UCSD-AML1 (cell line): ENCODE measurements at regions not wholly inside any gene's neighbourhood (a gene's known extent, or its start where the extent isn't known, plus 50 kb on each side); places are given as distances from the start of the nearest gene placed in this dataset.

Source experiments
- DNase-seq: peaks from one replicate; lab custom pipeline; 2025; ENCODE audit not compliant: unreplicated experiment; lab: John Stamatoyannopoulos, UW

GRCh38 chr6:156026486-156027247 lies 571.0 kb upstream of the NOX3 start:
- no peak for DNase-seq

DNA sequence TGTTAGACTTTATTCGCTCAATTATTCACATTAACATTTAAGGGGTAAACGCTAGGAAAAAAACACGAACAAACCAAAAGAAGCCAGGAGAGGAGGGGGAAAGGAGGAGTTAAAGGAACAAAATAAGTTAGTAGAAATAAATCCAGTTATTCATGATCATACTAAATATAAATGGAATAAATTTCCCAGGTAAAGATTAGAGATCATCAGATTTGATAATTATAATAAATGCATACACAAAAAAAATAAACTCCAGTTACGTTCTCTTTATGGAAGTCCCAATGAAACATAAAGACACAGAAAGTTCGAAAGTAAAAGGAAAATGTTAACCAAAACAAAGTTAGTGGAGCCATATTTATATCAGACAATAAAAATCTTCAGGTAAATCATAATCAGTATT lies 568.7 kb upstream of the NOX3 start:
- DNase-seq: no peak

DNA sequence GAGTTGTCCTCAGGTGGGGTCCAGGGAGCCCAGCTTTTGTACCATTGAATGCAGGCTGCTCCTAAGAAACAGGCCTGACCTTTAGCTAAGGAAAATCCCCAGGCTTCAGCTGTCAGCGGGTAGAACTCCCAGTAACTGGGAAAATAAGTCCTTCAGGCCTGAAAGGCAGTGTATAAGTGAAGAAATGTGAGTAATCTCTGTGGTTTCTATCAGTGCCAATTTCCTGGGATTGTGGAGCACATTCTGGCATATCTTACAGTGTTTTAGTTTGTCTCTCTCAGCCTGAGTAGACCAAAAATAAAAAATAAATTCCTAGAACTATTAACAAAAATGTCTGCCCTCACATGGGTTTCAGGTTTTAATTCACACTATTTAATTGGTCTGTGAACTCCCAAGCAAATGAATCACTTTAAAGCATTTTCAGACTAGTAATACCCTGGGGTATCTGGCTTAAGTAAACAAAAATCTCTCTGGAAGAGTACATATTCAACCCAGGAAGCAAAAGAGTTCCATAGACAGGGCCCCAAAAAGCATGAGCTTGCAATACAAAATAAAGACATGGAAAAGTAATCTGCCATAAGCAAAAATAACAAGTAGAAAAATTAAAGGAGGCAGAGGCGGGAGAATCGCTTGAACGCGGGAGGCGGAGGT lies 566.2 kb upstream of the NOX3 start:
- no peak for DNase-seq

DNA sequence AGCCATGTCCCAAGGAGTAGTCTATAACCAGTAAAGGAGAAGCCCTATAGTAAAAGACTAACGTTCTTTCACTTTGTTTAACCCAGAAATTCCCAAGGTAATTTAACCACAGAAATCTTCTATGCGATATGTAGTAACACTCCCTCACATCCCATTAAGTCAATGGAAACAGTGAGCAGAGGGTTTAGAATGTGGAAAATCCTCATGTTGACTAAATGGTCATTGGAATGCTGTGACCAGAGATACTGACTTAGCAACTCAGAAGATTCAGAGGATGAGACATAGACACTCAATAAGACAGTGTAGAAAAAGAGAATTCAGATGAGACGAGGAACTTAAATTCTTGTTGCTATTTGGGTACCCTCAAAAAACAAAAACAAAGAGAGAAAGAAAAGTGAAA lies 562.2 kb upstream of the NOX3 start:
- no peak for DNase-seq

DNA sequence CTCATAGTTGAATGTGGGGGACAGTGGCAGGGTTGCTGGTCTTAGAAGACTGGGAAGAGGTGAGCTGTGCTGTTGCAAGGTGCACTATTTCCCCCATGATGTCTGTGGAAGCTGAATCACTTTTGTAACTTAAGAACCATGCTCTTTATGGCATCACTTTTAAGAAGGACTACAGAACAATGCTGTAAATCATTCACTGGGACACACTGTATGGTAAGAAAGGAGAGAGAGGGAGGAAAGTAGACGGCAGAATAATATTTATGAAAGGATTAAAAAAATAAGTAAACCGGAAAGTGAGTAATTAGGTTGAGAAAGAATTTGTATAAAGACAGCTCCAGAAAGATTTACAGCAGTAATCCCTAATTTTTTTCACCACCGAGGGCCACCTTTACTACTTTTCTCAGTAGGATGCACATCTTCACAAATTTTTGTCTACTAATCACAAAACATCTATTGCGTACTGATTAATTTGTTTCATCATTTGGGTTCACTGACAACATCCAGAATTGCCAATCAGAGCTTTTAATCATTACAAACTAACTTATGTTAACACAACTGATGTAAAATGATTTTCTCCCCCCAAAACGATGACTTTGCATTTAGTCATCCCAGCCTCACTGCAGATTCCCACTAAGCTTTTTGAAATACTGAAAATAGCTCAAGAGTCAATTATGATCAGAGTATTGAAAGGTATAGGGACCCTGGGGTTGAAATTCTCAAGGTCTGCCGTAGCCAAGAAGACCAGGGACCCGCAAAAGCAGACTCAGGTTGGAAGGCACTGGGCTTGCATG lies 560.7 kb upstream of the NOX3 start:
- DNase-seq: no peak

GRCh38 chr6:156013155-156013554 lies 557.5 kb upstream of the NOX3 start:
- DNase-seq: no peak

DNA sequence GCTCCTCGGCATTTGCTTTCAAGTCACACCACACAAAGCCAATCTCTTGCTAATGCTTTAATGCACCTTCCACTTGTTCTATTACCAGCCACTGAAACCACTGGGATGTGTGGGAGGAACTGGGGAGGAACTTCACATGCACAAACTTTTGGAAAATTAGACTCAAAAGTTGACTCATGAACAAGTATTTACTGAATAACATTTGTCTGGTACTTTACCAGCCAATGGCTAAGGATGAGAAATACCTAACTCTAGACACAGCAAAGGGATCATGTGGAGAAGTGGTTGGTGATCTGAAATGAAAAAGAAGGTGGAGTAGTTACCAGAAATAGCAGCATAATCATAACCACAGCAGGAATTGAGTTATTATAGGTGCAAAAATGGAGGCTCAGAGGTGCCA lies 554.0 kb upstream of the NOX3 start:
- DNase-seq: no peak

- DNase-seq: no peak
Measured at GRCh38 chr6:156004796-156005195, 549.2 kb upstream of the NOX3 start.

- no peak for DNase-seq
Measured at GRCh38 chr6:155996151-155996550, 540.5 kb upstream of the NOX3 start.

DNA sequence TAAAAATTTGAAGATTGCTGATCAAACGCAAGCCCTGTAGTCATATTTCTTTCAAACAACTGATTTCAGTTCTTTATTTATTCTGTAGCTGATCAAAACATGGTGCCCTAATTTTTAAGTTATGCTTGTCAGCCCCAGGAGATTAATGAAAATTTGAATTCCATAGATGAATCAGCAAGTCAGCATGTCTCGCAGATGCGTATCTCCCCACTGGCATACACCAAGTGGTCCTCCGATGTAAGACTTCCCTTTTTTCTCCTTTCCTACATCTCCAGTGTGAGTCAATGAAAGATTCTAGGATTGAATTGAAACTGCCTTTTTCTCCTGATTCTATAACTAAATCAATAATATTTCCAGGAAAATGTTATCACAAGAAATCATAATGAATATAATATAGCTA lies 539.6 kb upstream of the NOX3 start:
- no peak for DNase-seq

- no peak for DNase-seq
Measured at GRCh38 chr6:155994086-155994485, 538.4 kb upstream of the NOX3 start.

DNA sequence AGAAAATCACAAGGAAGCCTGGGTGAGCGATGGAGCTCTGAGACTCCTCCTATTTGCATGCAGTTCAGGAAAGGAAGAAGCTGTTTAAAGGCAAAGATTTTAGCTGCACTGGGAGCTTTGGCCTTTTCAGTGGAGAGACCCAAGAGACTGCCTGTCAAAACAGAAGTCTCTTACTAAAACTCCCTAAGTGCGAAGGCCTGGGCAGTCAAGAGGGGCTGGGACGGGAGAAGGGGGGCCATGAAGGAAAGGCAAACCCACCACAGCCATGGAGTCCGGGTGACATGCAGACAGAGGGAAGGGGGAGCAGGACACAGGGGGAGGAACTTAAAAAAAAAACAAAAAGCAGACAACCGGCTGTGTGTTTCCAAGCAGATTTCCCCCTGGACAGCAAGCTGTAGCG lies 537.6 kb upstream of the NOX3 start:
- DNase-seq: no peak

- DNase-seq: no peak
Measured at GRCh38 chr6:155985660-155986138, 530.1 kb upstream of the NOX3 start.

GRCh38 chr6:155980768-155981079 lies 525.1 kb upstream of the NOX3 start:
- no peak for DNase-seq

- no peak for DNase-seq
Measured at GRCh38 chr6:155980014-155980767, 524.6 kb upstream of the NOX3 start.

DNA sequence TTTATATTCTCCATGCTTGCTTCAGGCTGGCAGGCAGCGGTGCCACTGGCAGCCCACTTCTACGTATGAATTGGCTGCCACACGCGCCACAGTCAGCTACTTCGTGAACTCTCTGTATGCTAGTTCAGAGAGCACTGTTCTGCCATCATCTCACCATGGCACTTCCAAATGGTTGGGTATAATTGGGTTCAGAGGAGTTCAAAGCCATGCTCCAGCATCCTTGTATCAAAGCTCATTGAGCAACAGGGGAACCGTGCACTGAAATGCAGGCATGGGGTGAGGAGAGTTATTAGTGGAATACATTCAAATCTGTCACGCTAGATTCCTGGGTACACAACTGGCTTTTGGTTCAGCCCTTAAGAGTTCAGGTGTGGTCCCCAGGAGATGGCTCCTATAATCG lies 519.9 kb upstream of the NOX3 start:
- no peak for DNase-seq

- DNase-seq: no peak
Measured at GRCh38 chr6:155974811-155975323, 519.2 kb upstream of the NOX3 start.

DNA sequence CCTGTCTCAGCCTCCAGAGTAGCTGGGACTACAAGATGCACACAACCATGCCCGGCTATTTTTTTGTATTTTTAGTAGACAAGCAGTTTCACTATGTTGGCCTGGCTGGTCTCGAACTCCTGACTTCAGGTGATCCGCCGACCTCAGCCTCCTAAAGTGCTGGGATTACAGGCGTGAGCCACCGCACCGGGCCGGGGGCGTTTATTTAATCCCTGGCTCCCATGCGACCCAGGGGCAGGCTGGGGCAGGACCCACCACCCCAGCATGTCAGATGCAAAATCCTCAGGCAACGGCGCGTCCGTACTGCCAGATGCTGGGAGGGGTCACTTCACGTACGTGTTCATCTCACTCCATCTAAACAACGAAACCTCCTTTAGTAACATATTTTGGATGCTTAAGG lies 518.7 kb upstream of the NOX3 start:
- DNase-seq: no peak

DNA sequence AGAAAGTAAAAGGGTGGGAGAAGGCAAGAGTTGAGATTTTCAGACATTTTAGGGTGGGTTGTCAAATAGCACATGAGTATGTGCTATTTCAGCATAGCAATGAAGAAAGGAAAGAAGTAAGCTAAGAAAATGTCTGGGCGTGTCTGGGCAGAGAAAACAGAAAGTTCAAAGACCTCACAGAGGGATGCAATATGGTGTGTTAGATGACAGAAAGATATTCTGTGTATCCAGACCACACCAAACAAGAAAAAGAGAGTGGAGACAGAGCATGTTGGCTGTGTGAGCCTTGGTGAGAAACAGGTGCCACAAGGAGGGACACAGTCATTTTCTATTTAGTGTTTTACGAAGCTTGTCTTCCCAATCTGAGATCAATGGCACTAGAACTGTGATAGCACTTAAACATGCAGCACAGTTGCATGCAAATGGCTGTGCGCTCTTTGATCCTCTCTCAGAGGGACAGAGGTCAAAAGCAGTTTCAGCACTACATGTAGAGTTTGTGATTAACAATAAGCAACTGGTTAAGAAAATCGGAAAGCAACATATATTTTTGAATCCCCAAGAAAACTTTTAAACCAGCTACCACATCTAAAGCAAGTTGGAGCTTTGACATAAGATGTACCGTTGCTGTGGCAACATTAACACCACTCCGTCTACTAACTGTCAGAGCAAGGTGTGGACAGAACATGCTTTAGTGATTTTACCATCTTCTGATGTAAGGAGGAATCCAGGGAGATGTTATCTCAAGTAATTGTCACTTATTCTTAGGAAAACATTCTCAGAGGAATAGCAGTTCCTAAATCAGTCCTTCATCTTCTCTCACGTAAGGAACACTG lies 515.5 kb upstream of the NOX3 start:
- no peak for DNase-seq

DNA sequence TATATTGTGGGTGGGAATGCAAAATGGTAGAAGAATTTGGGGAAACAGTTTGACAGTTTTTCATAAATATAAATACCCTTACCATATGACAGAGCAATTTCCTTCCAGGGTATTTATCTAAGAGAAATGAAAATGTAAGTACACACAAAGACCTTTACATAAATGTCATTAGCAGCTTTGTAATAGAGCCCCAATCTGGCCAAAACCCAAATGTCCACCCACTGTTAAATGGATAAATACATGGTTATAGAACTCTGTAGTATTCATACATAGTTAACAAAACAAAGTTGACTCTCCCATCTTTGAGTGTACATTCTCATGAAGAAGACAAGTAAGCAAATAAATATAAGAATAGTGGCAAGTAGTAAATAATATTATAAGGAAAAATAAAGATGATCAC lies 514.8 kb upstream of the NOX3 start:
- DNase-seq: no peak
